ENCODE measurements at regions not wholly inside any gene's neighbourhood (a gene's known extent, or its start where the extent isn't known, plus 50 kb on each side); places are given as distances from the start of the nearest gene placed in this dataset.
"Not testable (repeated sequence)": the region's sequence is repeated elsewhere in the genome, so short reads cannot be mapped to it uniquely, and the experiment has no call there.

- Histone ChIP-seq H3K36me3 (no peaks in the 10 kb centered on the region), H3K9ac (ENCODE audit: low read depth in 2 of 2, low read length in 2 of 2) (no peak overlapping the region), H3K4me3 (no peak overlapping the region), H3K9me3 (no peaks in the 10 kb centered on the region), H3K4me1 (no peaks in the 10 kb centered on the region), H3K27ac (no peak overlapping the region), H3K27me3 (no peaks in the 10 kb centered on the region)
- intact Hi-C loops (cut with DNase I): no loop called here
- TF ChIP-seq CTCF (IDR thresholded peaks at IDR 0.05): no peak
- no peak for DNase-seq
These were observed 82.8 kb downstream of the CPZ start for GRCh38 chr4:8675383-8675782.

- no peak overlapping the region for H3K9ac ChIP-seq (ENCODE audit: low read depth in 2 of 2, low read length in 2 of 2)
- no peak overlapping the region for H3K4me3 ChIP-seq
- no peak overlapping the region for H3K27ac ChIP-seq
- no peaks in the 10 kb centered on the region for H3K36me3 ChIP-seq
- H3K4me1 ChIP-seq: no peaks in the 10 kb centered on the region
- no peak for TF ChIP-seq CTCF (IDR thresholded peaks at IDR 0.05)
- DNase-seq: no peak
- H3K9me3 ChIP-seq: no peaks in the 10 kb centered on the region
- intact Hi-C loops (cut with DNase I): no loop called here
- H3K27me3 ChIP-seq: no peaks in the 10 kb centered on the region
These were observed 81.8 kb downstream of the CPZ start for GRCh38 chr4:8674311-8674885.

GRCh38 chr4:8673106-8673505, 80.5 kb downstream of the CPZ start:
- H3K27me3 ChIP-seq; H3K9me3 ChIP-seq; intact Hi-C loops (cut with DNase I); DNase-seq; H3K9ac ChIP-seq (ENCODE audit: low read depth in 2 of 2, low read length in 2 of 2); H3K36me3 ChIP-seq; H3K4me1 ChIP-seq; H3K27ac ChIP-seq; H3K4me3 ChIP-seq: not testable (repeated sequence)

GRCh38 chr4:8672486-8672885, 79.9 kb downstream of the CPZ start:
- H3K4me1 ChIP-seq: no peaks in the 10 kb centered on the region
- H3K4me3 ChIP-seq: no peak overlapping the region
- H3K9ac ChIP-seq (ENCODE audit: low read depth in 2 of 2, low read length in 2 of 2): no peak overlapping the region
- no peaks in the 10 kb centered on the region for H3K9me3 ChIP-seq
- TF ChIP-seq CTCF (IDR thresholded peaks at IDR 0.05): no peak
- H3K36me3 ChIP-seq: no peaks in the 10 kb centered on the region
- intact Hi-C loops (cut with DNase I): no loop called here
- no peaks in the 10 kb centered on the region for H3K27me3 ChIP-seq
- H3K27ac ChIP-seq: no peak overlapping the region
- DNase-seq: no peak

- intact Hi-C loops (cut with DNase I): no loop called here
- no peaks in the 10 kb centered on the region for H3K36me3 ChIP-seq
- H3K9ac ChIP-seq (ENCODE audit: low read depth in 2 of 2, low read length in 2 of 2): no peak overlapping the region
- no peaks in the 10 kb centered on the region for H3K4me1 ChIP-seq
- no peak for DNase-seq
- no peak for TF ChIP-seq CTCF (IDR thresholded peaks at IDR 0.05)
- no peak overlapping the region for H3K4me3 ChIP-seq
- no peak overlapping the region for H3K27ac ChIP-seq
- H3K9me3 ChIP-seq: no peaks in the 10 kb centered on the region
- H3K27me3 ChIP-seq: no peaks in the 10 kb centered on the region
These were observed 79.2 kb downstream of the CPZ start for GRCh38 chr4:8671712-8672290.

Measured in colonic mucosa (tissue), 4 donors.